ENCODE measurements at regions not wholly inside any gene's neighbourhood (a gene's known extent, or its start where the extent isn't known, plus 50 kb on each side); places are given as distances from the start of the nearest gene placed in this dataset.
A peak's percentile ranks its signal among the peaks of the same experiment; 100 is the strongest.

GRCh38 chr14:56046996-56047395, 71.2 kb upstream of the PELI2 start:
- DNase-seq (no peak), ATAC-seq (ENCODE audit: insufficient read depth, low FRiP score) (no peak)
- Histone ChIP-seq H3K27ac (ENCODE audit: low read depth in 1 of 2, low read length in 1 of 2) (no peak overlapping the region), H3K27me3 (ENCODE audit: control insufficient read depth in 3 of 3, insufficient read depth in 3 of 3, low read length in 2 of 3) (no peaks in the 10 kb centered on the region), H3K4me3 (no peak overlapping the region), H3K9ac (ENCODE audit: insufficient read depth in 1 of 2, low read length in 2 of 2) (no peak overlapping the region), H3K9me3 (ENCODE audit: control insufficient read depth in 4 of 4, insufficient read depth in 3 of 4, low read length in 3 of 4) (peaks cover 0 to 2% (median 0%) of the 10 kb centered on the region in 4 donors), H3K36me3 (ENCODE audit: control insufficient read depth in 4 of 4, insufficient read depth in 4 of 4, low read length in 4 of 4) (no peaks in the 10 kb centered on the region), H3K4me1 (ENCODE audit: control insufficient read depth in 5 of 5, insufficient read depth in 5 of 5, low read length in 5 of 5) (no peaks in the 10 kb centered on the region)
- no peak for TF ChIP-seq CTCF (IDR thresholded peaks at IDR 0.05; ENCODE audit: control extremely low read depth, extremely low read depth)
- 89 to 95% methylated on average over 1 of the region's 1 CpG for WGBS, 2 donors

- Histone ChIP-seq H3K36me3 (ENCODE audit: control insufficient read depth in 4 of 4, insufficient read depth in 4 of 4, low read length in 4 of 4) (no peaks in the 10 kb centered on the region), H3K27ac (ENCODE audit: low read depth in 1 of 2, low read length in 1 of 2) (no peak overlapping the region), H3K9ac (ENCODE audit: insufficient read depth in 1 of 2, low read length in 2 of 2) (no peak overlapping the region), H3K9me3 (ENCODE audit: control insufficient read depth in 4 of 4, insufficient read depth in 3 of 4, low read length in 3 of 4) (no peaks in the 10 kb centered on the region), H3K4me1 (ENCODE audit: control insufficient read depth in 5 of 5, insufficient read depth in 5 of 5, low read length in 5 of 5) (no peaks in the 10 kb centered on the region), H3K27me3 (ENCODE audit: control insufficient read depth in 3 of 3, insufficient read depth in 3 of 3, low read length in 2 of 3) (no peaks in the 10 kb centered on the region), H3K4me3 (no peak overlapping the region)
- WGBS, 2 donors, result 94 to 97% methylated on average over 1 of the region's 1 CpG
- no peak for DNase-seq
- TF ChIP-seq CTCF (IDR thresholded peaks at IDR 0.05; ENCODE audit: control extremely low read depth, extremely low read depth), result no peak
- no peak for ATAC-seq (ENCODE audit: insufficient read depth, low FRiP score)
Observed at GRCh38 chr14:56049536-56049935, 68.7 kb upstream of the PELI2 start.

GRCh38 chr14:56055511-56055910, 62.7 kb upstream of the PELI2 start:
- ATAC-seq (ENCODE audit: insufficient read depth, low FRiP score) (no peak), DNase-seq (peak in 1 of 3 donors; percentile 45)
- Histone ChIP-seq H3K36me3 (ENCODE audit: control insufficient read depth in 4 of 4, insufficient read depth in 4 of 4, low read length in 4 of 4) (no peaks in the 10 kb centered on the region), H3K4me1 (ENCODE audit: control insufficient read depth in 5 of 5, insufficient read depth in 5 of 5, low read length in 5 of 5) (peaks cover 0 to 4% (median 0%) of the 10 kb centered on the region in 5 donors), H3K27me3 (ENCODE audit: control insufficient read depth in 3 of 3, insufficient read depth in 3 of 3, low read length in 2 of 3) (no peaks in the 10 kb centered on the region), H3K4me3 (no peak overlapping the region), H3K27ac (ENCODE audit: low read depth in 1 of 2, low read length in 1 of 2) (no peak overlapping the region), H3K9ac (ENCODE audit: insufficient read depth in 1 of 2, low read length in 2 of 2) (no peak overlapping the region), H3K9me3 (ENCODE audit: control insufficient read depth in 4 of 4, insufficient read depth in 3 of 4, low read length in 3 of 4) (no peaks in the 10 kb centered on the region)
- WGBS, 2 donors, result 83 to 87% methylated on average over 4 of the region's 4 CpGs
- TF ChIP-seq CTCF (IDR thresholded peaks at IDR 0.05; ENCODE audit: control extremely low read depth, extremely low read depth), result no peak

- H3K9me3 ChIP-seq (ENCODE audit: control insufficient read depth in 4 of 4, insufficient read depth in 3 of 4, low read length in 3 of 4), result no peaks in the 10 kb centered on the region
- WGBS, 2 donors, result 77 to 82% methylated on average over 2 of the region's 2 CpGs
- no peak overlapping the region for H3K4me3 ChIP-seq
- H3K9ac ChIP-seq (ENCODE audit: insufficient read depth in 1 of 2, low read length in 2 of 2), result no peak overlapping the region
- no peaks in the 10 kb centered on the region for H3K27me3 ChIP-seq (ENCODE audit: control insufficient read depth in 3 of 3, insufficient read depth in 3 of 3, low read length in 2 of 3)
- H3K36me3 ChIP-seq (ENCODE audit: control insufficient read depth in 4 of 4, insufficient read depth in 4 of 4, low read length in 4 of 4), result no peaks in the 10 kb centered on the region
- TF ChIP-seq CTCF (IDR thresholded peaks at IDR 0.05; ENCODE audit: control extremely low read depth, extremely low read depth), result no peak
- H3K27ac ChIP-seq (ENCODE audit: low read depth in 1 of 2, low read length in 1 of 2), result no peak overlapping the region
- ATAC-seq (ENCODE audit: insufficient read depth, low FRiP score) (no peak), DNase-seq (no peak)
- peaks cover 0 to 4% (median 0%) of the 10 kb centered on the region in 5 donors for H3K4me1 ChIP-seq (ENCODE audit: control insufficient read depth in 5 of 5, insufficient read depth in 5 of 5, low read length in 5 of 5)
Observed at GRCh38 chr14:56056031-56056430, 62.2 kb upstream of the PELI2 start.

Data from lung (tissue), 11 donors.